A172 (cell line): ENCODE measurements at regions not wholly inside any gene's neighbourhood (a gene's known extent, or its start where the extent isn't known, plus 50 kb on each side); places are given as distances from the start of the nearest gene placed in this dataset.

Source experiments
- DNase-seq: peaks from one replicate; pipeline ENCODE4 v3.0.0-alpha.2; 2015; ENCODE audit warnings: low spot score

- DNase-seq = no peak
These were observed 585.4 kb downstream of the SOX6 start for GRCh38 chr11:15770798-15771414.

- DNase-seq = no peak
These were observed 583.8 kb downstream of the SOX6 start for GRCh38 chr11:15772547-15772946.

- DNase-seq = no peak
These were observed 583.4 kb downstream of the SOX6 start for GRCh38 chr11:15772981-15773380.

- no peak for DNase-seq
These were observed 582.6 kb downstream of the SOX6 start for GRCh38 chr11:15773476-15774387.

GRCh38 chr11:15774388-15774939 lies 581.9 kb downstream of the SOX6 start:
- no peak for DNase-seq

- no peak for DNase-seq
These were observed 581.3 kb downstream of the SOX6 start for GRCh38 chr11:15775015-15775541.

GRCh38 chr11:15775797-15776196 lies 580.5 kb downstream of the SOX6 start:
- no peak for DNase-seq

- no peak for DNase-seq
These were observed 580.0 kb downstream of the SOX6 start for GRCh38 chr11:15776366-15776765.

- DNase-seq = no peak
These were observed 576.8 kb downstream of the SOX6 start for GRCh38 chr11:15779518-15779917.

- DNase-seq = no peak
These were observed 576.0 kb downstream of the SOX6 start for GRCh38 chr11:15780382-15780781.

GRCh38 chr11:15780837-15781236 lies 575.5 kb downstream of the SOX6 start:
- DNase-seq = no peak

GRCh38 chr11:15783619-15784018 lies 572.7 kb downstream of the SOX6 start:
- DNase-seq = no peak

GRCh38 chr11:15793043-15793996 lies 563.0 kb downstream of the SOX6 start:
- DNase-seq = no peak

GRCh38 chr11:15794361-15795150 lies 561.8 kb downstream of the SOX6 start:
- DNase-seq = no peak

GRCh38 chr11:15795378-15795777 lies 561.0 kb downstream of the SOX6 start:
- no peak for DNase-seq

GRCh38 chr11:15800111-15800800 lies 556.1 kb downstream of the SOX6 start:
- DNase-seq = no peak

- DNase-seq = no peak
These were observed 555.2 kb downstream of the SOX6 start for GRCh38 chr11:15801126-15801525.

GRCh38 chr11:15801616-15802015 lies 554.7 kb downstream of the SOX6 start:
- no peak for DNase-seq

GRCh38 chr11:15805726-15806125 lies 550.6 kb downstream of the SOX6 start:
- DNase-seq = no peak

- no peak for DNase-seq
These were observed 550.1 kb downstream of the SOX6 start for GRCh38 chr11:15806217-15806616.
